HEK293T (cell line): ENCODE measurements at regions not wholly inside any gene's neighbourhood (a gene's known extent, or its start where the extent isn't known, plus 50 kb on each side); places are given as distances from the start of the nearest gene placed in this dataset.

ENCODE experiments used
- ARNT ChIP-seq: fragments of 450-650 bp; IDR thresholded peaks from 2 replicates; pipeline ENCODE4 v1.6.1; 2017; ENCODE audit warnings: mild to moderate bottlenecking
- BHLHE40 ChIP-seq: fragments of 450-650 bp; IDR thresholded peaks from 2 replicates; pipeline ENCODE4 v1.6.1; 2016; ENCODE audit warnings: mild to moderate bottlenecking, moderate library complexity, borderline replicate concordance
- CTBP1 ChIP-seq: fragments of 450-650 bp; IDR thresholded peaks from 2 replicates; pipeline ENCODE4 v1.6.1; 2016; ENCODE audit warnings: borderline replicate concordance
- ELF4 ChIP-seq: fragments of 450-650 bp; IDR thresholded peaks from 2 replicates; pipeline ENCODE4 v1.6.1; 2017; ENCODE audit warnings: antibody characterized with exemption
- FOXM1 ChIP-seq: fragments of 450-650 bp; IDR thresholded peaks from 2 replicates; pipeline ENCODE4 v1.6.1; 2017; ENCODE audit warnings: mild to moderate bottlenecking, borderline replicate concordance
- HDGF ChIP-seq: fragments of 450-650 bp; IDR thresholded peaks from 2 replicates; pipeline ENCODE4 v1.6.1; 2017; ENCODE audit warnings: antibody characterized with exemption, borderline replicate concordance
- LEF1 ChIP-seq: fragments of 450-650 bp; IDR thresholded peaks from 2 replicates; pipeline ENCODE4 v1.6.1; 2017; ENCODE audit warnings: mild to moderate bottlenecking, borderline replicate concordance
- NFRKB ChIP-seq: fragments of 450-650 bp; IDR thresholded peaks from 2 replicates; pipeline ENCODE4 v1.6.1; 2016; ENCODE audit warnings: mild to moderate bottlenecking, moderate library complexity
- SP1 ChIP-seq: fragments of 450-650 bp; IDR thresholded peaks from 2 replicates; pipeline ENCODE4 v1.6.1; 2017
- TARDBP ChIP-seq: fragments of 450-650 bp; IDR thresholded peaks from 2 replicates; pipeline ENCODE4 v1.6.1; 2016
- ZNF384 ChIP-seq: fragments of 450-650 bp; IDR thresholded peaks from 2 replicates; pipeline ENCODE4 v1.6.1; 2016
- TF ChIP-seq, protein P1 (sequence below): fragments of 450-650 bp; IDR thresholded peaks from 2 replicates; pipeline ENCODE4 v1.6.1; 2016

DNA sequence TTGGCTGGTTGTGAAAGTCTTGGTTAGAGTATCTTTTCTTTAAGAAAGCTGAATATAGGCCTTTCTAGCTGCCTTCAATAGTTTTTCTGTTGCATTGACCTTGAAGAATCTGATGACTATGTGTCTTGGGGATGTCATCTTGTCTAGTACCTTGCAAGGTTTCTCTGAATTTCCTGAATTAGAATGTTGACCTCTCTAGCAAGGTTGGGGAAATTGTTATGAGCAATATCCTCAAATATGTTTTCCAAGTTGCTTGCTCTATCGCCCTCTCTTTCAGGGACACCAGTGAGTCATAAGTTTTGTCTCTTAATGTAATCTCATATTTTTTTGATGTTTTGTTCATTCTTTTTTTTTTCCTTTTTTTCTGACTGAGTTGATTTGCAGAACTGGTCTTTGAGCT lies 194.7 kb downstream of the RAB28 start:
- TF ChIP-seq FOXM1 (no peak), ZNF384 (no peak), SP1 (no peak), TARDBP (no peak), NFRKB (no peak), BHLHE40 (no peak), HDGF (no peak), ARNT (no peak), ELF4 (no peak), LEF1 (no peak), CTBP1 (no peak)
- TF ChIP-seq, protein P1, sequence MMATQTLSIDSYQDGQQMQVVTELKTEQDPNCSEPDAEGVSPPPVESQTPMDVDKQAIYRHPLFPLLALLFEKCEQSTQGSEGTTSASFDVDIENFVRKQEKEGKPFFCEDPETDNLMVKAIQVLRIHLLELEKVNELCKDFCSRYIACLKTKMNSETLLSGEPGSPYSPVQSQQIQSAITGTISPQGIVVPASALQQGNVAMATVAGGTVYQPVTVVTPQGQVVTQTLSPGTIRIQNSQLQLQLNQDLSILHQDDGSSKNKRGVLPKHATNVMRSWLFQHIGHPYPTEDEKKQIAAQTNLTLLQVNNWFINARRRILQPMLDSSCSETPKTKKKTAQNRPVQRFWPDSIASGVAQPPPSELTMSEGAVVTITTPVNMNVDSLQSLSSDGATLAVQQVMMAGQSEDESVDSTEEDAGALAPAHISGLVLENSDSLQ: no peak
